Fibroblast of skin of back (primary cell): ENCODE measurements at regions not wholly inside any gene's neighbourhood (a gene's known extent, or its start where the extent isn't known, plus 50 kb on each side); places are given as distances from the start of the nearest gene placed in this dataset.

Source experiments
- DNase-seq: peaks from one replicate; pipeline ENCODE4 v3.0.0-alpha.2; 2013

DNA sequence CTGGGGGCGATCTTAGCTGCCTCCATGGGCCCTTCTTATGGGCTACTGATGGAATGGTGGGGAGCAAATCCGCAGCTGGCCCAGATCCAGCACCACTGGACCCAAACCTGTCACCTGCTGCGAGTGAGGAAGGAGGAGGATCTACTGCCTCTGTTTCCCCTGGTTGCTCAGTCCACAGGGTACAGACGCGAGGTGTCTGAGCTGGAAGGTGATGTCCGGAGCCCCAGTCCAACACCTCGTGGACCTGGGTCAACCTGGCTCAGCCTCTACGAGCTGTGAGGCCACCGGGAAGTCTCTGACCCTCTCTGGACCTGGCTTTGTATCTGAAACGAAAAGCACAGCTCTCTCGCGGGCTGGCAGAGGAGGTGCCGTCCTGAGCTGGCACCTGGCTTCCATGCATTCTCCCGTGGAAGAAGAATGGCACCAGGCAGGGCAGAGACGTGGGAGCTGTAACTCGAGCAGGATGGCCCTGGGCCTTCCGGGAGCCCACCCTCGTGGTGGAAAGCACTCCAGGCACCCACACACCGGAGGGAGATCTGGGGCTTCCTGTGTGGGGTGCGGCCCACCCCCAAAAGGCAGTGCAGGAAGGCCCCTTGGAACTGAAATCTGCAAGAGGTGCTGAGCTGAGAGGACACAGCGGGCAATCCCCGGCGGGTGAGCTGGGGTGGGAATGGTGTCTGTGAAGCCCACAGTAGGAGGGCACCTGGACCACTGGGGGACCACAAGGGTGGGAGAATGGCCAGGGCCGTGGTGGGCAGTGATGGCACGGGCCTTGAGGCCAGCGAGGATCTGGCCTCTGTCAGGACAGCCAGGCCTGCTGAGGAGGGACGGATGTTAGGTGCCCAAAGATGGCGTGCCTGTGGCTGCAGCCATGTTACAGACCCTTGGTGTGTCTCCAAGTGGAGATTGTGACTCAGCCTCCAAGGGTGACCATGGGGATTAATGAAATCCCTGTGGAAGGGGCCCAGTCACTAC, 133.4 kb downstream of the OLFM1 start:
- DNase-seq, result no peak

DNA sequence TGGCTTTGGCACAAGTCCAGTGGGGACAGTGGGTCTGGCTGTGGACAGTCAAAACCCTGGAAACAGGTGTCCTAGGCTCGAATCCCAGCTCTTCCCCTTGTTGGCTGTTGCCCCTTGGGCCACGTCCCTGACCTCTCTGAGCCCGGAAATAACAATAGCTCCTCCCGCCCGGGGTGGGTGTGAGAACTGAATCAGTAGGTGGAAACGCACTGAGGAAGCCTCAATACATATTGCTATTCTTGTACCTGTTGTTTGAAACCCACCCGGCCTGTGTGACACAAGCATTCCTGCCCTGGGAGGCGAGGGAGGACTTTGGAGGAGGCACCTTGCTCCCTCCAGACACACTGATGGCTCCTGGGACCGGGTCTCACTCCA, 134.1 kb downstream of the OLFM1 start:
- DNase-seq, result no peak

DNA sequence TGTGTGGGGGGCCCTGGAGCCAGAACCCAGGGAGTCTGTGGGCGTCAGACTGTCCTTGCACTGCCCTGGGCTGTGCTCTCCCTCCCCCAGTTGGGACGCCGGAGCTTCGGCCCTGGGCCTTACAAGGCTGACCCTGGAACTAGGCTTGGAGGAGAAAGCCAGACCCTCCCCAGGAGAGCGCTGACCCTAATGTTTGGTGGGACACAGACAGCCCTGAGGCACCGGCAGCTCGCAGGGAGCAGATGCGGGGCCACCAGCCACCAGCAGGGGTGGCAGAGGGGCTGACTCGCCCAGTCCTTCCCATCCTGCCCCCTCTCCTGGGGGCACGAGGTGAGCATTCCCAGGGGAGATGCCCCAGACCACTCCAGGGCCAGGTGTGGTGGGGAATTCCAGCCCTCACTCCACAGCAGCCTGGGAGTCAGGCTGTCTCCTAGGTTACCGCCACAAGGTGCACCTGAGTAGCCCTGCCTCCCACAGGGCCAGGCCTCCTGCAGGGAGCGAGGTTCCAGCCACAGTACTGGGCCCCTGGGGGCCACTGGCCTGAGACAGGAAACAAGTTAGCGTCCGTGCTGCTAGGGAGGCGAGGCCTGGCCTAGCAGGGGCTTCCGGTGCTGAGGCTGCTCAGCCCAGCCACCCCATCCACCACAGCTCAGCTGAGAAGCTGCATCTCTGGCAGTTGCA, 134.6 kb downstream of the OLFM1 start:
- DNase-seq, result no peak

DNA sequence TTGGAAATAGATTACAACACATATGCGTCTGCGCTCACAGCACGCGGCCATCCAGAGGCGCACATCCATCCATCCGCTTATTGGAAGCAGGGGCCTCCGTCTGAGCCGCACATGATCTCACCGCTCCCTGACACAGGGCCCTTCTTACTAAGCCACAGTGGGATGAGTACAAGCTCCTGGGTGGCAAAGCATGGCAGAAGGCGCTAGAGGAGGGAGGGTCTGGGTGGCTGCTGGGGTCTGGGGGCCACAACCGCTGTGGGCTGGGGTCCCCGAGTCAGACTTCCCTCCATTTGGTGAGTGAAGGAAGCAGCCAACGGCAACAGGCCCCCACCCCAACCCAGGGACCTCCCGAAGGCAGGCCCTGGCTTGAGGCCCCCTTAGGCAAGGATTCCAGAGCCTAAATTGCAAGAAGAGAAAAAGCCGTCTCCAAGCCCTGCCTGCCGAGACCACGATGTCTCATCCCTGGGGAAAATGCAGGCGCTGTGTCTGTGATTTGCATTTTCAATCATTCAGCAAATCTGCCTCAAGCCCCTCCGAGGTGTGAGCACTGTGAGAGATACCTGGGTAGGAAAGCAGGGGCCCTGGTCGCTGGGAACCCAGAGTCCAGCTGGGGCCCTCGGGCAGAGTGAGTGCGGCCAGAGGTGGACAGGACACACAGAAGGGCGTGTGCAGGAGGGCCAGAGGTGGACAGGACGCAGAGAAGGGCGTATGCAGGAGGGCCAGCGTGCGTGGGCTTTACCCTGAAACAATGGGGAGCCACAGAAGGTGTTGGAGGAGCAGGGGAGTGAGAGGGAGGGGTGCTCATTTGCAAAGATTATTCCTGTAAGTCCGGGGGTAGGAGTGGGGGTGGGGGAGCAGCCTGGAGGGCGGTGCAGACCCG, 135.7 kb downstream of the OLFM1 start:
- no peak for DNase-seq

DNA sequence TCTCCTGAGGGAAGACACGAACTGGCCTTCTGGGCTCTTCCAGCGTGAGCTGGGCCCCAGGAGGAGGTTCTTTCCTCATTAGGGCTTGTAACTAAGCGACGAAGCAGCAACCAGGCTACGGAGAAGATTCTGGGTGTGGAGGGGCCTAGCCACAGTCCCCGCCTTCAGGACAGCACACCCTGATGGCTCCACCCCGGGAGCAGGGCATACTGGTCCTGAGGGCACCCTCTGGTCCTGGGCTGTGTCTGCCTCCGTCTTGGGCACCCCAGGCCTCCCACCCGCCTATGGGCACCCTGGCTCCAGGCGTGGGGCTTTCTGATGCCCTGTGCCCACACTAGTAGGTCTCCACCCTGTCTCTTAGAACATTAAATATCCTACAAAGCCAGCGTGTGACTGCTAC, 136.4 kb downstream of the OLFM1 start:
- no peak for DNase-seq

DNA sequence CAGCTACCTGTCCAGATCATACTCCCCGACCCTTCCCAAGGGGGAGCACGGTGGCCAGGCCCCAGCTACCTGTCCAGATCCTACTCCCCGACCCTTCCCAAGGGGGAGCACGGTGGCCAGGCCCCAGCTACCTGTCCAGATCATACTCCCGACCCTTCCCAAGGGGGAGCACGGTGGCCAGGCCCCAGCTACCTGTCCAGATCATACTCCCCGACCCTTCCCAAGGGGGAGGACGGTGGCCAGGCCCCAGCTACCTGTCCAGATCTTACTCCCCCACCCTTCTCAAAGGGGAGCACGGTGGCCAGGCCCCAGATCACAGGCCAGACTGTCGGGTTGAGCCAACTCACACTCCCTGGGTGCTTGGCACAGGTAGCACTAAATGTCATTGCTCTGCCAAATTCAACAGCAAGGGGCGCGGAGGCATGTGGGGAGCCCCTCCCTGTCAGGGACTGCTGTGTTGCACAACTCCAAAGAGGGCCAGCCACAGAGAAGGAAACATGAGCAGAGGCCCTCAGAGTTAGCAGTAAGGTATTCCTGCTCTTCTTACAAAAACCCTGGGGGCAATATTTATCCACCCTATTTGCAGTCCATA, 136.9 kb downstream of the OLFM1 start:
- DNase-seq, result no peak

DNA sequence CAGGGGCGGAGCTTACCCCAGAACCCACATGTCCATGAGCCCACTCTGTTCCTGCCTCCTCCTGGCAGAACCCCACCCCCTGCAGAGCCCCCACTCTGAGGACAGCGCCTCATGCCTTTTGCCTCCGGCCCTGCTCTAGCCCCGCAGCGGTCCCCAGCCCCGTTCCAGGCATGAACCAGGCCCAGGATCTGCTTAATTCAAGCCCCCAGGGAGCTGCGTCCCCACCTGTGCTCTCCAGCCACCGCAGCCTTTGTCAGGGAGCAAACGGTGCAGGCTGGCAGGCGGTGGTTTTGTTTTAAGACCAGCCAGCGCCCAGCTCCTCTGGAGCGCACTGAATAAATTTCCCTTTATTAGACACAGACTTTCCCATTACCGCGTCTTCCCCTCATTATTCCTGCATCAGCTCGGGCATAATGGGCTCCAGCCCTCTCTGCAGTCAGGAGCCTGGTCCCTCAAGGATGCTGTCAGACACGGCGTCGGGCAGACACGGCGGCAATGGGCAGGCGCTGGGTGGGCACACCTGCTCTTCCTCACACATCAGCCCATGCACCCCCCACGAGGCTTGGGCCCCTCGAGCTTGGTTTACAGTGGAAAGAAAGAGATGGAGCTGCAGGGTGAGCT, 137.6 kb downstream of the OLFM1 start:
- no peak for DNase-seq

DNA sequence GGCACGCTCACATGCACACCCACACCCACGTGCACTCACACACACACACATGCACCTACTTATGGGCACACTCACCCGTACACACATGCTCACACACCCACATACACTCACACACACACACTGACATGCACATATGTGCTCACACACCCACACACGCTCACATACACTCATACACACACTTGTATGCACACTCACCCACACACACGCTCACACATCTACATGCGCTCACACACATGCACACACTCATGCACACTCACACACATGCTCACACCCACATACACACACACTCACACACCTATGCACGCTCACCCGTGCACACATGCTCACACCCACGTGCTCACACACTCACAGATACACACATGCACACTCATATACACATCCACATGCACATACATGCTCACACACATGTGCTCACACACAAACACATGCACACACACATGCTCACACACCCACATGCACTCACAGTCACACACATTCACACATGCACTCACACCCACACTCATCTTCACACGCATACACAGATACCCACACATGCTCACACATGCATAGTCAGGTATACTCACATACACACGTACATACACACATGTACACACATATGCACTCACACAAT, 138.3 kb downstream of the OLFM1 start:
- DNase-seq, result no peak

DNA sequence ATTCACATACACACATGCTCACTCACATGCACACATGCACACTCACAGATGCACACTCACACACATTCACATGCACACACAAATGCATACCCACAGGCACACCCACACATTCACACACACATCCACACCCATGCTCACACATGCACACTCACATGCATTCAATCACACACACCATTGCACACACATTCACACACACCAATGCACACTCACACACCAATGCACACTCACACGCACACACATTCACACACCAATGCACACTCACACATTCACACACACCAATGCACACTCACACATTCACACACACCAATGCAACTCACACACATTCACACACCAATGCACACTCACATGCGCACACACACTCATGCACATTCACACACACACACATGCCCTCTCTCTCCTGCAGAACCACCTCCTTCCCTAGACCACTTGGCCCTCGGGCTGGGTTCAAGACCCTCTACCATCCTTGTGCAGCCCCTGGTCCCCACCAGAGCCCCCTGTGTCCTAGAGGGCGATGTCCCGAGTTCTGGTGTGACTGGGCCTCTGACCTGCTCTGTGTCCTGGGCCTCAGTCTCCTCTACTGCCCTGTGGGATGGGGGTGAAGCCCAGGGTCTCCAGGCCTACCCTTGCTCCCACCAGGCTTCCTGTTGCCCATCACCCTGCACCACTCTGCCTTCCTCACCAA, 139.0 kb downstream of the OLFM1 start:
- DNase-seq, result no peak

DNA sequence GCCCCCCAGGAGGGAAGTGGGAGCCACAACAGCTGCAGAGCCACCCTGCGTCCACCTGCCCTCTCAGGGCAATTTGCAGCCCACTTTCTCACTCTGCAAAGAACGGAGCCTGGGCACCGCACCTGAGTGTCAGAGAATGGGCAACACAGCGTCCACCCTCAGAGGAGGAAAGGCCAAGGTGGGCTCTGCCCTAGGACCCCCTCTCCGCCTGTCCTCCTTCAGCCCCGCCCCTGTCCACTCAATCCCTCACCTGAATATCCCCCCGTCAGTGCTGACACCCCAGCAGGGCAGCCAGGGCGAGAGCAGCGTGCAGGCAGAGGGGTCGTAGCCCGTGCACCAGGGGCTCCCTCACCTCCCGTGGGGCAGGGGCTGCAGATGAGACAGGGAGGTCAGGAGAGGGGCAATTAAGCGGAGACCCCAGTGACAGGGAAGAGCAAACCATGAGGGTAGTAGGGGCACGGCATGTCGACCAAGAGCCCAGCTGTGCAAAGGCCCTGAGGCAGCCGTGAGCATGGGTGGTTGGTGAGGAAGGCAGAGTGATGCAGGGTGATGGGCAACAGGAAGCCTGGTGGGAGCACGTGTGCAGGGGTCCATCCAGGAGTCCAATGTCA, 140.3 kb downstream of the OLFM1 start:
- no peak for DNase-seq

DNA sequence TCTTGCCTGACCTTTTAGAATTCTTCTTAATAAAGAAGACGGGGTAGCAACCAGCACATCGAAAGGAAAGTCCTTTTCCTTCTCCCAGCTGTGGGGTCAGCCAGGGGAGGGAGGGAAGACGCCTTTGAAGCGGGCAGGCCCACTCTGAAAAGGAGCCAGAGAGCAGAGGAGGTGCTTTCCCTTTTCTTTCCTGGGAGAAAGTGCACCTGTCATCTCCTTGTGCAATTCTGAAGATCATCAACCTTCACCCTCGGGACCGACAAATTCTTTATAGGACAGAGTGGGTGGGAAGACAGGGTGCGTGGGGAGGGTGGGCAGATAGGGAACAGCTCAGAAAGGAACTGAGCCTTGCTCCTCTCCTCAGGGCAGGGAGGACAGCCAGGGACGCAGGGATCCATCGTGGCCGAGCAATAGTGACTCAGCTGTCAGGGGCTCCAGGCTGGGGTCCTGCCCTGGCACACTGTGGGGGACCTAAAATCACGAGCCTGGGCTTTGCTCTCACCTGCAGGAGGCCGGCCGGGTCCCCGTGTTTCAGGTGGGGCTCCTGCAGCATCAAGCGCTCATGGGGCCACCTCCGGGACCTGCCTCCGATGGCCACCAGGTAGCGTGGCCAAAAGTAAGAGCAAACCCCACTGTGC, 141.0 kb downstream of the OLFM1 start:
- no peak for DNase-seq

DNA sequence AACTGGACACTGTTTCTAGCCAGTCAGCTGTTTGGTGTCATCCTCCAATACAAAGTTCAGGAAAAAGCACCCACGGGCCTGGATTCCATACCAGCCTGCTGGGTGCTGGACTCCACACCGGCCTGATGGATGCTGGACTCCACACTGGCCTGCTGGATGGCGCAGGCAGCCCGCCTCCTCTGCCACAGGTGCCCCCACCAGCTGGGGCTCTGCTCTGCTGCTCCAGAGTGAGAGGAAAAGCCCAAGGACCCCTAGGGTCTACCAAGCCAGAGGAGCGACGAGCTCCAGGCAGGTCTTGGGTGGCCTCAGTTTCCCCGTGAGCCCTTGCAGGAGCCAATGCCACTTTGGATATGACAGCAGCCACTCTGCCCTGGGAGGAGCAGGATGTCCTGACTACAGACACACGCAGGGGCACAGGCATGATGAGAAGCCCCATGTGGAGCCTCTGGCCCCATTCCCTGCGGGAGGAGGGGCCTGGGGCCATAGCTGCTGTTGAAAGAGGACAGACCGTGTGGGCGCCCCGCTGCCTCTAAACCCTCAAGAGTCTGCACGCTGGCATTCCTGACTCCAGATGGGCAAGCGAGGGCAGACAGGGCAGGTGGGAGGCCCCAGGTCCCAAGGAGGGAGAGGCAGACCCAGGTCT, 141.6 kb downstream of the OLFM1 start:
- DNase-seq, result no peak

DNA sequence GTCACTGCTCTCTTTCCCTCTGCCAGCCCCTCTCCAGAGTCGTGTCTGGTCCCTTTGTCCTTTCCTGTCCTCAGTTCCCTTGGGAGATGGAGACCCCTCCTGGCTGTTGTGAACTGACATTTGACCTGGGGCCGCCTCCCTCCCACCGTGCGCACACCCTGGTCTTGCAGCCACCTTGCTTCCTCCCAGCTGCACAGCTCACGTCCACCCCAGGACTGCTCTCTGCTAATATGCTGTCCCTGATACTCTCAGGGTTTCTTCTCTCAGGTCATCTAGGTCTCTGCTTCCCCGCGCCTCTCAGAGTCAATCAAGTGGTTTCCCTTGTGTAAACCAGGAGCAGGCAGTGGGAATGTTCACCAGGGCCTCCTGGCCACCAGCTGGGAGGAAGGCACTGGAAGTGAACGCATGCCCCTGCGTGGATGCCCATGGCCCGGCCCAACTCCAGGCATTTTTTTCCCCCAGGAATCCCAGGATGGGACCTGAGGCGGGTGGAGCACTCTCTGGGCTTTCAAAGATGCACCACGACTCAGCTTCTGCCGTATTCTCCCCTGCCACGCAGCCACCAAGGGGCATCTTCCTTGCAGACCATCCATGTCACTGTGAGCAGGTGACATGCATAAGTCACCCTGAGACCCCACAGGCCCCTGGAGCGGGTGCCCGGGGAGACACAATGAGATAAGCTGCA, 142.4 kb downstream of the OLFM1 start:
- DNase-seq, result no peak

DNA sequence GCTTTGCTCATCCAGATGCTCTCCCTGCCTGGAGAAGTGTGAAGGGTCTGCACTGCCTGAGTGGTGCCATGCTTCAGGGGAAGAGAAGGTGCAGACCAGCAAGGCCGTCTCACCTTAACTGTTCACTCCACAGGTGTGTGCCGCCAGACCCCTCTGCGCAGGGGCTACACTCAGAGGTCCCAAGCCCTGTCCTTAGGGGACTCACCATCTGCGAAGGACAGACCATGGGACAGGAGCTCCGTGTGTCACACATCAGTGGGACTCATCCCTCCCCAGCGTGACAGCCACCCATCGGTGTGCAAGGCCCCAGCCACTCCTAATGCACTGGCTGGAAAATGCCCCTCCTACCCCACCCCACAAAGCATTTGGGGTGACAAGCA, 142.9 kb downstream of the OLFM1 start:
- no peak for DNase-seq

DNA sequence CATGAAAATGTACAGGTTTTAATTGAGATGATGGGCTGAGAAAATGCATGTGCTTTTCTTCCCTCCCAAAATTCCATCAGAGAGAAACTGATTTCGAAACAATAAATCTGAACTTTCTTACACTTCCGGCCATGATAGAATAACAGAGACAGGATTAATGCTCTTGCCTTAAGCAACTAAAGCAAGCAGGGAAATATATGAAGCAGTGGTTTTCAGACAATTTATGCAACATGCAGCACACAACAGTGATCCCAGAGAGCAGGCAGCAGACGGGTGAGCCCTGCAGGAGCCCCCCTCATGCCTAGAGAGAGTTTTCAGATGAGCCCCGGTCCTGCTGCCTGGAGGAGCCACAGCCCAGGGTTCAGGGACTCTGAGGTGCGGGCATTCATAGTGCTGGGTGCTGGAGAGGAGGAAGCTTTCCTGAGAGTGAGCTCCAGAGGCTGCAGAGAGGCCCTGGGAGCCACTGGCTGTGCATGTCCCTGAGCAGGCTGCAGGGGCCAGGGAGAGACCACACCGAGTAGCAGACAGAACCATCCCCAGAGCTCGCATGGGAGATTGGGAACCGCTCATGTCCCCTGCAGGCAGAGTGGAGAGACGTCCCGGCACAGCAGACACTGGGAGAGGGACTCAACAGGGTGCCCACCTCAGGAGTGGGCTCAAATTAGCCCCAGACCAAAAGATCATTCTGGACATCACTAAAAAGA, 143.5 kb downstream of the OLFM1 start:
- DNase-seq, result no peak

DNA sequence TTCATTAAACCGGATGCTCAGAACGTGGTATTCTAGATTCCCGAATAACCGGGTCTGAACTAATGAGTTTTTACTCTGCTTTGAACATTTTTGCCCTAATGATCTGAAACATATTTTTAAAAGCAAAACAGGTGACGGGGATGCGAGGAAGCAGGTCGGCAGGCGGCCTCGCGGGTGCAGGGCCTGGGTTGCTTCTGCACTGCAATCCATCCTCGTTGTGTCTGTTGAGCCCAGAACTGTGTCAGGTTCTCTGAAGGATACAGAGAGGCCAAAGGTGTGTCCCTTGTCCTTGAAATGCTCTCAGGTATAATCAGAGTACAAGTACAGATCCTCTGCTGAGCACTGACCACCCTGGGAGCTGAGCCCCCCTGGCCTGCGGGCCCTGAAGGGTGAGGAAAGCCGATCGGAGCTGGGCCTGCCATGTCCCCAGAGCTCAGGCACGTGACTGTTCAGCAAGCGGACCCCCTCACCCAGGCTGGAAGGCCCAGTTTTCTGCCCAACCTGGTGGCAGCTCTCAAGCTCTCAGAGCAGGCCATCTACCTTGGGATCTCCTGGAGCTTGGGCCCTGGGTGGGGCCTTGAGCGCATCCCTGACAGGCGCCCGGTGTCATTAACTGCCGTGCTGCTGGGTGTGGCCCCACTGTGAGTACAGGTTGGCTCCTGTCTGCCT, 151.8 kb downstream of the OLFM1 start:
- DNase-seq, result no peak

DNA sequence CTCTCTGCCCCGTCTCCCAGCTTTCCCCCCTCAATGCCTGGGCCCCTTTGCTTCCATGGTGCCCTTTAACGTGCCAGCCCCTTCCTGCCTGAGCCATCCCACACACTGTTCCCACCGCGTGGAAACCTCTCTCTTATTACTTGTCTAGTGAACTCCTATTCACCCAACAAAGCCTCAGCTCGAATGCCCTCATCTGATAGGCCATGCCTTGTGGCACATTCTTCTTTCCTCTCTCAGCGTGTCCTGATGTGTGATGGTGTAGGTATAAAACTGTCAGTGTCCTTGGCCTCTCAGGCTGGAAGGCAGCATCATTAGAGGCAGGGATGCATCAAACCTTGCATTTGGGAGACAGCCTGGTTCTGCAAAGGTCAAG, 152.3 kb downstream of the OLFM1 start:
- no peak for DNase-seq

DNA sequence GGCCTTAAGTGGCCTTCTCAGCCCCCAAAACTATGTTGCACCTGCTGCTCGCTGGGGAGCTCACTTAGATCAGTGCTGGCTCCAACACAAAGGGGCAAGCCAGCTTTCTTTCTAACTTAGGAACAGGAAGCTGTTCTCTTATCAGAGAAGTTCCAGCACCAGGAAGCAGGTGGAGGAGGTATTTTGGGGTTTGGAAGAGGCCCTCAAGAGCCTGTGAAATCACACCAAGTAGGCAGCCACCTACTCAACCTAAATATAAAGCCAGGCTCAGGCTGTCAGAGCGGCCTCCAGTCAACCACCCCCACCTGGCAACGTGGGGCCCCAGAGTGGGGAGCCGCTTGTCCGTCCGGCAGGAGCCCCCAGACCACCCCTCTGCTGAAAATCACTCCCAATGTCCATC, 152.8 kb downstream of the OLFM1 start:
- DNase-seq, result no peak
